Neural progenitor cell (in vitro differentiated cells): ENCODE measurements at regions not wholly inside any gene's neighbourhood (a gene's known extent, or its start where the extent isn't known, plus 50 kb on each side); places are given as distances from the start of the nearest gene placed in this dataset.

Source experiments
- DNase-seq: peaks from one replicate; pipeline ENCODE4 v3.0.0-alpha.2; 2016; ENCODE audit warnings: low spot score
- H2AFZ ChIP-seq: fragments of 200-600 bp; sonication (generic); replicated peaks from 2 replicates; pipeline ENCODE4 v1.6.1; 2016; ENCODE audit warnings: antibody characterized with exemption
- H3F3A ChIP-seq: fragments of 200-600 bp; sonication (generic); 2 replicates; pipeline ENCODE4 v1.6.1; 2016; ENCODE audit warnings: antibody characterized with exemption, low read depth
- H3K27ac ChIP-seq: fragments of 200-600 bp; sonication (generic); 2 replicates; pipeline ENCODE4 v1.5.1; 2016; ENCODE audit warnings: mild to moderate bottlenecking
- H3K27me3 ChIP-seq: fragments of 200-600 bp; sonication (generic); 2 replicates; pipeline ENCODE4 v1.6.1; 2016; ENCODE audit warnings: mild to moderate bottlenecking, moderate library complexity
- H3K36me3 ChIP-seq: fragments of 200-600 bp; sonication (generic); 2 replicates; pipeline ENCODE4 v1.5.1; 2016
- H3K4me1 ChIP-seq: fragments of 200-600 bp; sonication (generic); 2 replicates; pipeline ENCODE4 v1.6.1; 2016; ENCODE audit warnings: mixed run types
- H3K4me2 ChIP-seq: fragments of 200-600 bp; sonication (generic); 2 replicates; pipeline ENCODE4 v1.6.1; 2016
- H3K4me3 ChIP-seq: fragments of 200-600 bp; sonication (generic); 2 replicates; pipeline ENCODE4 v1.5.1; 2016
- H3K79me2 ChIP-seq: fragments of 200-600 bp; sonication (generic); 2 replicates; pipeline ENCODE4 v1.6.1; 2016; ENCODE audit warnings: low read depth
- H3K9ac ChIP-seq: fragments of 200-600 bp; sonication (generic); 2 replicates; pipeline ENCODE4 v1.6.1; 2016
- H3K9me3 ChIP-seq: fragments of 200-600 bp; sonication (generic); 2 replicates; pipeline ENCODE4 v1.5.1; 2016; ENCODE audit warnings: low read depth
- H4K20me1 ChIP-seq: fragments of 200-600 bp; sonication (generic); 2 replicates; pipeline ENCODE4 v1.6.1; 2016; ENCODE audit warnings: low read depth
- H3K27ac Mint-ChIP-seq: 3 replicates; pipeline ENCODE4 v1.8.0; 2021; ENCODE audit warnings: mixed read lengths
- H3K27me3 Mint-ChIP-seq: 2 replicates; pipeline ENCODE4 v1.8.0; 2022; ENCODE audit warnings: low read depth, mild to moderate bottlenecking, inconsistent platforms, moderate library complexity, mixed read lengths; ENCODE audit not compliant: insufficient read depth
- H3K36me3 Mint-ChIP-seq: 3 replicates; pipeline ENCODE4 v1.8.0; 2021; ENCODE audit warnings: mixed read lengths
- H3K4me1 Mint-ChIP-seq: 3 replicates; pipeline ENCODE4 v1.8.0; 2021; ENCODE audit warnings: mixed read lengths
- H3K4me3 Mint-ChIP-seq: 3 replicates; pipeline ENCODE4 v1.8.0; 2021; ENCODE audit warnings: mild to moderate bottlenecking, moderate library complexity, mixed read lengths
- H3K9me3 Mint-ChIP-seq: 3 replicates; pipeline ENCODE4 v1.8.0; 2020; ENCODE audit warnings: mixed read lengths
- EZH2 ChIP-seq: fragments of 200-600 bp; sonication (generic); IDR thresholded peaks from 2 replicates; pipeline ENCODE4 v1.6.1; 2017; ENCODE audit warnings: antibody characterized with exemption, mild to moderate bottlenecking, moderate library complexity
- EZH2phosphoT487 ChIP-seq: fragments of 200-600 bp; sonication (generic); IDR thresholded peaks from 2 replicates; pipeline ENCODE4 v1.6.1; 2017; ENCODE audit warnings: antibody characterized with exemption
- TF ChIP-seq, protein P1 (sequence below): fragments of 200-600 bp; sonication (generic); IDR thresholded peaks from 2 replicates; pipeline ENCODE4 v1.5.1; 2017; ENCODE audit warnings: antibody characterized with exemption, mild to moderate bottlenecking

- H3K36me3 Mint-ChIP-seq: no peaks in the 10 kb centered on the region
- H3K27me3 ChIP-seq: no peaks in the 10 kb centered on the region
- H3K79me2 ChIP-seq: no peaks in the 10 kb centered on the region
- H3K9ac ChIP-seq: no peak overlapping the region
- no peak overlapping the region for H3K4me3 Mint-ChIP-seq
- no peaks in the 10 kb centered on the region for H3K9me3 Mint-ChIP-seq
- TF ChIP-seq EZH2phosphoT487: no peak
- TF ChIP-seq, protein P1, sequence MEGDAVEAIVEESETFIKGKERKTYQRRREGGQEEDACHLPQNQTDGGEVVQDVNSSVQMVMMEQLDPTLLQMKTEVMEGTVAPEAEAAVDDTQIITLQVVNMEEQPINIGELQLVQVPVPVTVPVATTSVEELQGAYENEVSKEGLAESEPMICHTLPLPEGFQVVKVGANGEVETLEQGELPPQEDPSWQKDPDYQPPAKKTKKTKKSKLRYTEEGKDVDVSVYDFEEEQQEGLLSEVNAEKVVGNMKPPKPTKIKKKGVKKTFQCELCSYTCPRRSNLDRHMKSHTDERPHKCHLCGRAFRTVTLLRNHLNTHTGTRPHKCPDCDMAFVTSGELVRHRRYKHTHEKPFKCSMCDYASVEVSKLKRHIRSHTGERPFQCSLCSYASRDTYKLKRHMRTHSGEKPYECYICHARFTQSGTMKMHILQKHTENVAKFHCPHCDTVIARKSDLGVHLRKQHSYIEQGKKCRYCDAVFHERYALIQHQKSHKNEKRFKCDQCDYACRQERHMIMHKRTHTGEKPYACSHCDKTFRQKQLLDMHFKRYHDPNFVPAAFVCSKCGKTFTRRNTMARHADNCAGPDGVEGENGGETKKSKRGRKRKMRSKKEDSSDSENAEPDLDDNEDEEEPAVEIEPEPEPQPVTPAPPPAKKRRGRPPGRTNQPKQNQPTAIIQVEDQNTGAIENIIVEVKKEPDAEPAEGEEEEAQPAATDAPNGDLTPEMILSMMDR: no peak
- no peak overlapping the region for H3K27ac ChIP-seq
- no peak overlapping the region for H3K27ac Mint-ChIP-seq
- H3K4me2 ChIP-seq: no peak overlapping the region
- H3K4me1 ChIP-seq: no peaks in the 10 kb centered on the region
- H3K4me1 Mint-ChIP-seq: peaks cover 3% of the 10 kb centered on the region
- H3K4me3 ChIP-seq: no peak overlapping the region
- H2AFZ ChIP-seq: no peak overlapping the region
- no peaks in the 10 kb centered on the region for H3F3A ChIP-seq
- H3K36me3 ChIP-seq: no peaks in the 10 kb centered on the region
- H4K20me1 ChIP-seq: no peaks in the 10 kb centered on the region
- peaks cover 8% of the 10 kb centered on the region for H3K27me3 Mint-ChIP-seq
- no peaks in the 10 kb centered on the region for H3K9me3 ChIP-seq
- no peak for DNase-seq
Observed at GRCh38 chr3:44011680-44012079, 230.0 kb upstream of the TOPAZ1 start.

- H3K27me3 ChIP-seq: no peaks in the 10 kb centered on the region
- no peak overlapping the region for H3K9ac ChIP-seq
- no peaks in the 10 kb centered on the region for H3K4me1 ChIP-seq
- Mint-ChIP-seq H3K27ac (no peak overlapping the region), H3K9me3 (no peaks in the 10 kb centered on the region), H3K4me1 (peaks cover 6% of the 10 kb centered on the region), H3K4me3 (no peak overlapping the region), H3K36me3 (no peaks in the 10 kb centered on the region), H3K27me3 (peaks cover 8% of the 10 kb centered on the region)
- H2AFZ ChIP-seq: no peak overlapping the region
- no peak overlapping the region for H3K27ac ChIP-seq
- TF ChIP-seq, protein P1: no peak
- TF ChIP-seq EZH2phosphoT487: no peak
- no peak for TF ChIP-seq EZH2
- H4K20me1 ChIP-seq: no peaks in the 10 kb centered on the region
- no peaks in the 10 kb centered on the region for H3K36me3 ChIP-seq
- no peak overlapping the region for H3K4me3 ChIP-seq
- no peak overlapping the region for H3K4me2 ChIP-seq
- DNase-seq: no peak
- H3F3A ChIP-seq: no peaks in the 10 kb centered on the region
- no peaks in the 10 kb centered on the region for H3K79me2 ChIP-seq
- no peaks in the 10 kb centered on the region for H3K9me3 ChIP-seq
Observed at GRCh38 chr3:44012160-44012899, 229.4 kb upstream of the TOPAZ1 start.

DNA sequence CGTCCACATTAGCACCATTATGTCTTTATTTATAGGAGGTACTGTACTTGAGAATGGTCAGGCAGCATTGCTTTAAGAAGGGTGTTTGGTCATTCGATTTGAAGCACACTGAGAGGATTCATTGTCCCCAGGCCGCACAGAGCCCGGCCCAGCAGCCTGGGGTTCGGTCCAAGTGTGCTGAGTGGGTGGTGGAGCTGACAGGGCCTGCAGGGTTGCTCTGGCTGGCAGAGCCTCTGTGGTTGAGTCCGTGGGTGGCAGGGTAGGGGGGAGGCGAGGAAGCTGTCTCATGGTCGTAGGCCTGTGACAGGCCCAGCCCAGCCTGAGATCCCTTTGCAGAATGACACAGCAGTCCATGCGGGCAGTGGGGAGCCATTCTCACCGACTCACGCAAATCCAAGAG, 227.7 kb upstream of the TOPAZ1 start:
- H3K4me3 Mint-ChIP-seq: no peak overlapping the region
- no peaks in the 10 kb centered on the region for H3K79me2 ChIP-seq
- no peak for DNase-seq
- H3K4me3 ChIP-seq: no peak overlapping the region
- no peak overlapping the region for H3K27ac ChIP-seq
- H3K4me1 ChIP-seq: peaks cover 5% of the 10 kb centered on the region
- no peaks in the 10 kb centered on the region for H3K9me3 ChIP-seq
- H3K27me3 ChIP-seq: no peaks in the 10 kb centered on the region
- H2AFZ ChIP-seq: no peak overlapping the region
- no peaks in the 10 kb centered on the region for H3K36me3 Mint-ChIP-seq
- H3K4me2 ChIP-seq: no peak overlapping the region
- TF ChIP-seq, protein P1: no peak
- TF ChIP-seq EZH2phosphoT487 (no peak), EZH2 (no peak)
- H3K9me3 Mint-ChIP-seq: no peaks in the 10 kb centered on the region
- H3F3A ChIP-seq: peaks cover 7% of the 10 kb centered on the region
- H3K27ac Mint-ChIP-seq: no peak overlapping the region
- H4K20me1 ChIP-seq: no peaks in the 10 kb centered on the region
- H3K36me3 ChIP-seq: no peaks in the 10 kb centered on the region
- H3K9ac ChIP-seq: no peak overlapping the region
- H3K27me3 Mint-ChIP-seq: peaks cover 5% of the 10 kb centered on the region
- peaks cover 7% of the 10 kb centered on the region for H3K4me1 Mint-ChIP-seq
